ENCODE measurements at regions not wholly inside any gene's neighbourhood (a gene's known extent, or its start where the extent isn't known, plus 50 kb on each side); places are given as distances from the start of the nearest gene placed in this dataset.

GRCh38 chr15:66844041-66844746 is 142.2 kb downstream of the SMAD6 start:
- no peak overlapping the region for H3K4me3 Mint-ChIP-seq
- peaks cover 15% of the 10 kb centered on the region for H3K4me1 ChIP-seq (ENCODE audit: insufficient read depth, low read length)
- peaks cover 9% of the 10 kb centered on the region for H3K4me1 Mint-ChIP-seq (ENCODE audit: low read depth)
- H3K27ac ChIP-seq (ENCODE audit: low read depth in 1 of 2, low read length in 2 of 2) = no peak overlapping the region
- H3K36me3 Mint-ChIP-seq (ENCODE audit: low read depth) = no peaks in the 10 kb centered on the region
- ATAC-seq (ENCODE audit: poor library complexity) = no peak
- TF ChIP-seq CTCF (IDR thresholded peaks at IDR 0.05) = no peak
- H3K27me3 Mint-ChIP-seq = peaks cover 53% of the 10 kb centered on the region
- no peaks in the 10 kb centered on the region for H3K9me3 Mint-ChIP-seq
- ChIA-PET POLR2A (no interaction called here), CTCF (no interaction called here)
- DNase-seq = no peak
- no peak overlapping the region for H3K4me3 ChIP-seq (ENCODE audit: low read length)
- no peaks in the 10 kb centered on the region for H3K36me3 ChIP-seq (ENCODE audit: insufficient read depth, low read length)
- H3K9me3 ChIP-seq (ENCODE audit: control insufficient read depth in 1 of 2, insufficient read depth in 1 of 2, low read length in 2 of 2) = no peaks in the 10 kb centered on the region
- H3K27me3 ChIP-seq (ENCODE audit: control insufficient read depth in 1 of 2, insufficient read depth in 2 of 2, low read length in 2 of 2) = peaks cover 25 to 27% of the 10 kb centered on the region in 2 experiments
- intact Hi-C loops (cut with DNase I, micrococcal nuclease) = no loop called here
- no peak overlapping the region for H3K27ac Mint-ChIP-seq

GRCh38 chr15:66844747-66845145 is 142.7 kb downstream of the SMAD6 start:
- no peak overlapping the region for H3K27ac Mint-ChIP-seq
- H3K4me1 ChIP-seq (ENCODE audit: insufficient read depth, low read length) = peaks cover 15% of the 10 kb centered on the region
- H3K36me3 Mint-ChIP-seq (ENCODE audit: low read depth) = no peaks in the 10 kb centered on the region
- peaks cover 25 to 27% of the 10 kb centered on the region in 2 experiments for H3K27me3 ChIP-seq (ENCODE audit: control insufficient read depth in 1 of 2, insufficient read depth in 2 of 2, low read length in 2 of 2)
- POLR2A ChIA-PET = no interaction called here
- CTCF ChIA-PET = no interaction called here
- H3K27ac ChIP-seq (ENCODE audit: low read depth in 1 of 2, low read length in 2 of 2) = no peak overlapping the region
- peaks cover 53% of the 10 kb centered on the region for H3K27me3 Mint-ChIP-seq
- no peak for TF ChIP-seq CTCF (IDR thresholded peaks at IDR 0.05)
- no peaks in the 10 kb centered on the region for H3K9me3 ChIP-seq (ENCODE audit: control insufficient read depth in 1 of 2, insufficient read depth in 1 of 2, low read length in 2 of 2)
- ATAC-seq (ENCODE audit: poor library complexity) (no peak), DNase-seq (no peak)
- no peaks in the 10 kb centered on the region for H3K36me3 ChIP-seq (ENCODE audit: insufficient read depth, low read length)
- no peak overlapping the region for H3K4me3 ChIP-seq (ENCODE audit: low read length)
- no peaks in the 10 kb centered on the region for H3K9me3 Mint-ChIP-seq
- intact Hi-C loops (cut with DNase I, micrococcal nuclease) = no loop called here
- H3K4me3 Mint-ChIP-seq = no peak overlapping the region
- peaks cover 9% of the 10 kb centered on the region for H3K4me1 Mint-ChIP-seq (ENCODE audit: low read depth)

- intact Hi-C loops (cut with DNase I, micrococcal nuclease) = no loop called here
- POLR2A ChIA-PET = no interaction called here
Observed at GRCh38 chr15:66845266-66845785, 143.3 kb downstream of the SMAD6 start.

More at GRCh38 chr15:66845266-66845785, 143.3 kb downstream of the SMAD6 start:
- H3K4me1 ChIP-seq (ENCODE audit: insufficient read depth, low read length) = peaks cover 15% of the 10 kb centered on the region
- Mint-ChIP-seq H3K27ac (no peak overlapping the region), H3K27me3 (peaks cover 53% of the 10 kb centered on the region), H3K36me3 (ENCODE audit: low read depth) (no peaks in the 10 kb centered on the region), H3K4me3 (no peak overlapping the region), H3K4me1 (ENCODE audit: low read depth) (peaks cover 9% of the 10 kb centered on the region), H3K9me3 (no peaks in the 10 kb centered on the region)
- H3K36me3 ChIP-seq (ENCODE audit: insufficient read depth, low read length) = no peaks in the 10 kb centered on the region
- H3K9me3 ChIP-seq (ENCODE audit: control insufficient read depth in 1 of 2, insufficient read depth in 1 of 2, low read length in 2 of 2) = no peaks in the 10 kb centered on the region
- peaks cover 25 to 27% of the 10 kb centered on the region in 2 experiments for H3K27me3 ChIP-seq (ENCODE audit: control insufficient read depth in 1 of 2, insufficient read depth in 2 of 2, low read length in 2 of 2)
- no peak for TF ChIP-seq CTCF (IDR thresholded peaks at IDR 0.05)
- H3K4me3 ChIP-seq (ENCODE audit: low read length) = no peak overlapping the region
- CTCF ChIA-PET = no interaction called here
- H3K27ac ChIP-seq (ENCODE audit: low read depth in 1 of 2, low read length in 2 of 2) = no peak overlapping the region
- DNase-seq (no peak), ATAC-seq (ENCODE audit: poor library complexity) (no peak)
